Posterior cingulate gyrus (tissue), 11 donors: ENCODE measurements at regions not wholly inside any gene's neighbourhood (a gene's known extent, or its start where the extent isn't known, plus 50 kb on each side); places are given as distances from the start of the nearest gene placed in this dataset.
A peak's percentile ranks its signal among the peaks of the same experiment; 100 is the strongest.
"Not testable (repeated sequence)": the region's sequence is repeated elsewhere in the genome, so short reads cannot be mapped to it uniquely, and the experiment has no call there.

Experiments
- DNase-seq, 10 donors: peaks; one replicate each; pipeline versions ENCODE4 v3.0.0 to v3.0.0-alpha.2; 2020 to 2021; ENCODE audit warnings: mixed read lengths in 3 of 10
- intact Hi-C: fragments of 100-400 bp; cut with DNase I; formaldehyde crosslinking; loops from one replicate; pipeline ENCODE4 v1.15.1; 2023

DNA sequence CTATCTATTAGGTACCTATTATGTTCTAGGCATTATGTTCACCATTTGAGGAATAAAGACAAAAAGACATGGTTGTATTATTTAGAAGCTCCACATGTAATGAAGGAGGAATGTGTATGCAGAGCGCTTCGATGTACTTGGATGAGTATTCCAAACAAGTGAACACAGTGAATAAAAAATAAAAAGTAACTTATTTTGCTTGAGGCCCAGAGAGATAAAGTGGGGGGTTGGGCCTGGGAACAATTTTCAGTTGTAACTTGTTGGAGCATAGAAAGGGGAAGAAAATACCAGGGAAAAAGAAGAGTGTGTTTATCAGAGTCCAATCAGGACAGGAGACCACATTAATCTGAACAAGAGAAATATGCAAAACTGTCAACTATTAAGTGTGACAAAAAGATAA is 445.7 kb upstream of the BCHE start:
- intact Hi-C loops = no loop called here
- no peak for DNase-seq

DNA sequence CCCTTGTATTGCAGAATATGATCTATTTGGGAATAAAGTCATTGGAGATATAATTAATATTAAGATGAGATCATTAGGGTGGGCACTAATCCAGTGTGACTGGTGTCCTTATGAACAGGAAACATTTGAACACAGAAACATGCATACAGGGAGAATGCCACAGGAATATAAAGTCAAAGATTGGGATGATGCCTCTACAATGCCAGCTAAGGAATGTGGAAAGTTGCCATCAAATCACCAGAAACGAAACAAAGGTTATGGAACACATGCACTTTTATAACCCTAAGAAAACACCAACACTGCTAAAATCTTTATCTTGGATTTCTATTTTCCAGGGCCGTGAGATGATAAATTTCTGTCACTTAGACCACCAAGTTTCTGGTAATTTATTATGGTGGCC is 442.4 kb upstream of the BCHE start:
- no peak for DNase-seq
- intact Hi-C loops = no loop called here

DNA sequence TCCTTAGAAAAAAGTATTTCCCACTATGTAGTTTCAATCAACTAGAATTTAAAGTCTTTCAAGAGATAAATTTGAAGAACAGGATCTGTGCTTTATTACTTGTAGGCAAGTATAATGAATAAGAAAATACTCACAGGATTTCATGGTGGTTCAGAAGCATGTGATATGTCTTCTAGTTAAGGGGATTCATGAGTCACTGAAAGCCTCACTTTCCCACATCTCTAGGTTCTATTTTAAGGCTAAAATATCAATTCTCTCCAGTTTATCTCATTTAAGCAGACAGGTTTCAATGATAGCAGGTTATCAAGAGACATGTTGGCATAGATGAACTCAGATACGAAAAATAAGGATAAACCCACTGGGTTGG is 437.8 kb upstream of the BCHE start:
- DNase-seq = no peak
- intact Hi-C loops = no loop called here

DNA sequence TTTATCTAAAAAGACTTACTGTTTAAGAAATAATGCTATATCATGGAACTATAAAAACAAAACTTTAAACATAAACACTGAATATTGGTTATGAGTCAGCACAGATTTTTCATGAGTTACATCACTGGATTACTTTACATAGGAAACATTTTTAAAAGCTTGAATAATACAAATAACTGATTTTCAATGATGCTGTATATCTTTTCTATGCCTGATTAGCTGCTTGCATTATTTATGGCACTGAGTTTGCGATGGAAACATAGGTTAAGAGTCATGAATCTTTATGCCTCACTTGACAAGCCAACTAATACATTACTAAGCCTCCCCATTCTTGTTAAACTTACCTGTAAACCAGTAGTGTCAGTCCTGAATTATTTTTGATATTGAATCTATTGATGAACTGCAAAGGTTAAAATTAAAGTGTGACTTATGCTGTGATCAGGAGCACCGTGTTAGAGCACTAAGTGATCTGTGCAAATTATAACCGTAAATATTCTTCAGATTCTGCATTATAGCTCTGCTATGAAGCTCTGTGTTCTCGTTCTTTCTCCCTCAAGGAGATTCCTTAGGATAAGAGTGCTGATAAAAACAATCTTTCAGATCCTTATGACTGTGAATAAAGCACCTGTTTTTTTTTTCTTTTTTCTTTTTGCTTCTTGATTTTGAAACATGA is 437.3 kb upstream of the BCHE start:
- DNase-seq = no peak

DNA sequence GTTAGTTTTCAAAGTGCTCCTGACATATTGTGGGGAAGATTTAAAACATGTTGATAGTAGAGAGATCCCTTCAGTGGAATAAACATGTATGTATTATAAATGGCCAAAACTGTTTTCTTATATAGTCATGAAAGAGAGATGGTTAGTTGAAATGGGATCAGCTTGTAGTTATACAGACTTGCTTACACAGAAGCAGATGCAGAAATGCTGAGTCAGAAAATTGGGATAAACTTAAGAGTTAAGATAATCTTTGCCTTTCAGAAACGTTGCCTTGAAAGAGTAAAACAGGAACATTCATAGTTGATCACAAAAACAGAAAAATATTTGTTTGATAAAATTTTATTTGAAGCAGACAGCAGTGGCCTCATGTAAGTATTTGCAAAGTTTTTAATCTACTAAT is 433.2 kb upstream of the BCHE start:
- no peak for DNase-seq
- intact Hi-C loops = no loop called here

More for the DNA sequence above, 437.3 kb upstream of the BCHE start:
- intact Hi-C loops = no loop called here

DNA sequence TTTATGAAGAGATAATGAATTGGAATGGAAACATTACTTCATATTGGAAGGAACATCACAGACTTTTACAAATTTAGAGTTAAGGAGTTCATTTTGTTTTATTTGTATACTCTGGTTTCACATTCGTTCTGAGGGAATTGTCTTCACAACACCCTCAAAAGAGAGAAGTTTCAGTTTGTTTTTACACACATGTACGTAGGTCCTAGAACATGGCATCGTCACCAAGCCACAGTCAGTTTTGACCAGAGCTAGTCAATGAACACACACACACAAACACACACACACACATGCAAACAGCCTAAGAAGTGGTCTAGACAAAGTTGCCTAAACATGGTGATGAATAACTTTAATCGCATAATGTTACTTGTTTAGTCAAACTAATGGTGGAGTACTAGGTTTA is 427.9 kb upstream of the BCHE start:
- intact Hi-C loops = no loop called here
- no peak for DNase-seq

DNA sequence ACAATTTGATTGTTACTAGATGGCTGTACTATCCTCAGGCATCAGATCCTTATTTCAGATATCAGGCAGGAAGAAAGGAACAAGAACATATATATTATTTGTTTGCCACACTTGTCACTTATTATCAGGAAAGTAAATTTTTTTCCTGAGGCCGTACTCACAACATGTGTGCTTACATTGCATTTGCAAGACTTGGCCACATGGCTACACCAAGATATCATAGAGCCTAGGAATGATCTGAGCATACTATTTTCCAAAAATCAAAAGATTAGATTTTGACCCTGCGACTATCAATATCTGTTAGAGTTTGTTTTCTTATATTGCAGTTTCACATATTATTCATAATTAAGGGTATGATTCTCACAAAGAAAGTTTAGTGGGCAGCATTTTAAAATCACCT is 426.2 kb upstream of the BCHE start:
- intact Hi-C loops = loop anchor here (1.0 kb wide), 1 partner anchor 10 kb away; no protein-coding TSS in a partner anchor
- no peak for DNase-seq

DNA sequence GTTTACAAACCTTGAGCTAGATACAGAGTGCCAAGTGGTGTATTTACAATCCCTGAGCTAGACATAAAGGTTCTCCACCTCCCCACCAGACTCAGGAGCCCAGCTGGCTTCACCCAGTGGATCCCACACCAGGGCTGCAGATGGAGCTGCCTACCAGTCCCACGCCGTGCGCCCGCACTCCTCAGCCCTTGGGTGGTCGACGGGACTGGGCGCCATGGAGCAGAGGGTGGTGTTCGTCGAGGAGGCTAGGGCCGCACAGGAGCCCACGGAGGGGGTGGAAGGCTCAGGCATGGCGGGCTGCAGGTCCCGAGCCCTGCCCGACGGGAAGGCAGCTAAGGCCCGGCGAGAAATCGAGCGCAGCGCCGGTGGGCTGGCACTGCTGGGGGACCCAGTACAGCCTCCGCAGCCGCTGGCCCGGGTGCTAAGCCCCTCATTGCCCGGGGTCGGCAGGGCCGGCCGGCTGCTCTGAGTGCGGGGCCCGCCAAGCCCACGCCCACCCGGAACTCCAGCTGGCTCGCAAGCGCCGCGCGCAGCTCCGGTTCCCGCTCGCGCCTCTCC is 421.1 kb upstream of the BCHE start:
- DNase-seq = peak in 2 of 10 donors; percentile 74 to 82
- intact Hi-C loops = not testable (repeated sequence)

DNA sequence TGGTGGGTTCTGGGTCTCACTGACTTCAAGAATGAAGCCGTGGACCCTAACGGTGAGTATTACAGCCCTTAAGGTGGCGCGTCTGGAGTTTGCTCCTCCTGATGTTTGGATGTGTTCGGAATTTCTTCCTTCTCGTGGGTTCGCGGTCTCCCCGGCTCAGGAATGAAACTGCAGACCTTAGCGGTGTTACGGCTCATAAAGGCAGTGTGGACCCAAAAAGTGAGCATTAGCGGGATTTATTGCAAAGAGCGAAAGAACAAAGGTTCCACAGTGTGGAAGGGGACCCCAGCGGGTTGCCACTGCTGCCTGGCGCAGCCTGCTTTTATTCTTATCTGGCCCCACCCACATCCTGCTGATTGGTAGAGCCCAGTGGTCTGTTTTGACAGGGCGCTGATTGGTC is 420.5 kb upstream of the BCHE start:
- DNase-seq = peak in 2 of 10 donors; percentile 30 to 61
- intact Hi-C loops = no loop called here

DNA sequence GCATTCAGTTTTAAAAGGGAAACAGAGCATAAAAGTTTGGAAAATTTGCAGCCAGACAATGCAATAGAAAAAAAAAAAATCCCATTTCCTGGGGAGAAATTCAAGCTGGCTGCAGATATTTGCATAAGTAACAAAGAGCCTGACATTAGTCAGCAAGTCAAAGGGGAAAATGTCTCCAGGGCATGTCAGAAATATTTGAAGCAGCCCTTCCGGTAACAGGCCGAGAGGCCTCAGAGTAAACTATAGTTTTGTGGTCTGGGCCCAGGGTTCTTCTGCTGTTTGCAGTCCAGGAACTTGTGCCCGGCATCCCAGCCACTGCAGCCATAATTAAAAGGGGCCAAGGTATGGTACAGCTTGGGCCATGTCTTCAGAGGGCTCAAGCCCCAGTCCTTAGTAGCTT is 411.6 kb upstream of the BCHE start:
- intact Hi-C loops = no loop called here
- DNase-seq = no peak

DNA sequence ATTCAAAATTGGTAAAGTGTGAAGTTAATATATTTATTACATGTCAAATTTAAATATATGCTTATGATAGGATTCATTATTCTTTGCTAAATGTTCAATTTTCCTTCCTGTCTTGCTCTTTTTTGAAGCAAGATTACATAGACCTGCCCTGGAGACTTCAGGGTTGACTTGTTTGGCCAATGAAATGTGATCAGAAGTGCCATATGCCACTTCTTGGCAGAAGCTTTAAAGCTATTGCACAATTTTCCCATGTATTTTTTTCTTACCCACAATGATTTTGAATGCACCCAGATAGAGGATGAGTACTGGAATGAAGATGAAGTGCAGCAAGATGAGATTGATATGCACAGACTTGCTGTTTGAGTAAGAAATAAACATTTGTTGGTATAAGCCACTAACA is 406.3 kb upstream of the BCHE start:
- intact Hi-C loops = no loop called here

DNA sequence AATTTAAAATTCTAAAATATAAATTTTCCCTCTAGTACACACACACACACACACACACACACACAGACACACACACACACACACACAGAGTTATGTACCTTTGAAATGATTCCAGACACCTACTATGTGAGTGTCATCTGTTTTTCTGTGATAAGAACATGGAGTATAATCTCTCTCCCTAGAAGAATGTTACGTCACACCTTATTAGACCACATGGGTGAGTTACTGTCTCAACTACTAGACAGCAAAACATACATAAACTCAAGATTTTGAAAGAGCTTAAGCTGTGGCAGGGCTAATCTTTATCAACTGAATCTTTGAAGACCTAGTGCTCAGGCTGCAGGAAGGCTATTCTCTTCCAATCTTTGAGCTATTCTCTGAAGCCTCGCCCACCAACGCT is 385.9 kb upstream of the BCHE start:
- intact Hi-C loops = no loop called here
- peak in 1 of 10 donors; percentile 28 for DNase-seq

More for the DNA sequence above, 406.3 kb upstream of the BCHE start:
- DNase-seq = no peak

DNA sequence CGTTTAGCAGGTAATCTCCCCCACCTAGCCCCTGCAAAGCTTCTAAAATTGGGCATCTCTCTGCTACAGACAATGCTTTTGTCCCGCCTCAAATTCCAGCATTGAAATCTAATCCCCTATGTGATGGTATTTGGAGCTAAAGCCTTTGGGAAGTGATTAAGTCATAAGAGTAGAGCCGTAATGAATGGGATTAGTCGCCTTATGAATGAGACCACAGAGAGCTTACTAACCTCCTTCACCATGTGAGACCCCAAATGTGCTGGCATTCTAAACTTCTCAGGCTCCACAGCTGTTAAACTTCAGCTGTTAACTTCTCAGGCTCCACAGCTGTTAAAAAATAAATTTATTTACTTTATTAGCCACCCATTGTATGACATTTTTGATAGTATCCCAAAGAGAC is 374.2 kb upstream of the BCHE start:
- intact Hi-C loops = no loop called here
- DNase-seq = no peak

DNA sequence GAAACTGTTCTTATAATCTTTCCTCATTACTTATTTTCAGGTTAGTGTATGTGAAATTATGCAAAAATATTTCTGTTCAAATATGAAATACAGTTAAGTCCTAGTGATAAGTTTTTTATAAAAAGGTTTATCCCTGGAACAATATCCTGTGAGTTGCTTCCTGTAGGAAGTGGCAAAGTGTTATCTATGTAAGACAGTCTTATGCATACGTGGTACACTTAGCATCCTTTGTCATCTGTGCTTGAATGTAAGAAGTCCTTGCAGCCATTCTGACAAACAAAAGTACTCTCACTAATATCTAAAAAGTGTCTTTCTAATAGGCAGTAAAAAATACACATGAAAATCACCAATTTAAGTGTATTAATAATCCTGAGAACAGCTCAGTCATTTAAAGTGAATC is 372.5 kb upstream of the BCHE start:
- intact Hi-C loops = no loop called here
- no peak for DNase-seq

DNA sequence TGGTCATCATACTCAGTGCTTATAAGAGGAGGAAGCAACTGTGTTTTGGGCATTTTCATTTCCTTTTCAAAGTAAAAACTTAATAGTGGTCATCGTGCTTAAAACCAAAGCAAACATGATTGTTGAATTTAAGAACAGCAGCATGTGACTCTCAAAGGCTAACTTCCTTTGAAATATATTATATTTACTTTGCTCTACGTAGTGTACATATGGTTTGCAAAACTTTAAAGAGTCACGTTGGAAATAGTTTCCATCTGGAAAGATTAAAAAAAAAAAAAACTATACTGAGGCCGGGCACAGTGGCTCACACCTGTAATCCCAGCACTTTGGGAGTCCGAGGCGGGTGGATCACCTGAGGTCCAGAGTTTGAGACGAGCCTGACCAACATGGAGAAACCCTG is 367.9 kb upstream of the BCHE start:
- no peak for DNase-seq
- intact Hi-C loops = no loop called here

DNA sequence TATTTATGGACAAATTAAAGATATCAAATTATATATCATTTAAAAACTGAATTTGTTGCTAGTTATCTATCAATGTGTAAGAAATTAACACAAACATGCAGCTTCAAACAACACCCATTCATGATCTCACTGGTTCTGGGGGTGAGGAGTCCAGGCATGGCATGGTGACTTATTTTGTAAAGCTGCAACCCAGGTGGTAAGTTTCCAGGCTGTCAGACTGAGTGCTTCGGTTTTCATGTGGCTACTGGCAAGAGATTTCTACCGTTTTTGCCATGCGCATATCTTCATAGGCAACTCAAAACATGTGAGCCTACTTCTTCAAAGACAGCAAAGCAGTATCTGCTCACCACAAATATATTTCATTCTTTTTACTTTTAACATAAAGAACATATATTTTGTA is 364.3 kb upstream of the BCHE start:
- intact Hi-C loops = no loop called here
- DNase-seq = no peak

DNA sequence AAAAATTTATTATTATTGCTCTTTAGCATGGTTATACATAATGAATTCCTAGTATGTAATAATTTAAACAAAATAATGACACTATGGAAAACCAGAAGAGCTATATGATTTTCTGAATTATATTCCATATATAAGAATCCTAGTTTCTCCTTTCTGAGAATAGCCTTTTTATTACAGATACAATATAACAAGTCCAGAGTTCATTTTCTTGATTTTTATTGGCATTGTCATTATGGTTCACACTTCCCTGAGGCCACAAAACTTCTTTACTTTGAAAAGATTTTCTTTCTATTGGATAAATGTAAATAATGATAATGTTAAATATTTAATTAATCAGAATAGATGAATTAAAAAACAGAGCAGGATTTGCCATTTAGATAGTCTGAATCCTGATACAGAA is 362.3 kb upstream of the BCHE start:
- intact Hi-C loops = no loop called here

DNA sequence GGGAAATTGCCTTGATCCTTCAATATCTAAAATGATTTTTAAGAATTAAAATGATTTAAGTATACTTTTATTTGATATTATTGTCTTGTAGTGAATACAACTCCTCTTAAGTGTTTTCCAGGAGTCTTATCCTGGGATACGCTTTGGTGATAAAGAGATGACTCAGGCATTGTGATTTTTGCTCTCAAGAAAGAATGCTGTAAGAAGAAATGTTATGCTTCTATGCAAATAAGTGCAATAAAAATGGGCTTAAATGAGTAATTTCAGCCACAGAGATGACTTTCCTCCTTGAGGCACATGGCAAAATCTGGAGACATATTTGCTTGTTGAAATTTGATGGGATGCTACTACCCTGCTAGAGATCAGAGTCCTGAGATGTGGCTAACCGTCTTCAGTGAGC is 358.6 kb upstream of the BCHE start:
- intact Hi-C loops = no loop called here

More for the DNA sequence above, 362.3 kb upstream of the BCHE start:
- no peak for DNase-seq

DNA sequence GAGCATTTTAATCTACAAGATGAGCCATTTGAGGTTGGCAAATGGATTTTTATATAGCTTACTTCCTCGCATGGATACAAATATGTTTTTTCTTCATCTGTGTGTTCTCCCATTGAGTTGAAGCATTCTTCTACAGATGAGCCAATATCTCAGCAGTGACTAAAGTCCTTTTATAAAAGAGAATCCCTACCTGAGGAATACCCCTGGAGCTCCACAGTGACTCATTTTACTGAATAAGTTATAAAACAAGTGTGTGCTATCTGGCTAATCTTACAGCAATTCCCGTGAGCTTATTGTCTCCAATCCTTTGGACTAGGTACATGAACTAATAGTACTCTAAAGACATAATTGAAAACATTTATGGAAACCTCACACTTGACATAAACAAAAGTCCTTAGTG is 354.2 kb upstream of the BCHE start:
- intact Hi-C loops = no loop called here
- DNase-seq = no peak

More for the DNA sequence above, 358.6 kb upstream of the BCHE start:
- DNase-seq = no peak

DNA sequence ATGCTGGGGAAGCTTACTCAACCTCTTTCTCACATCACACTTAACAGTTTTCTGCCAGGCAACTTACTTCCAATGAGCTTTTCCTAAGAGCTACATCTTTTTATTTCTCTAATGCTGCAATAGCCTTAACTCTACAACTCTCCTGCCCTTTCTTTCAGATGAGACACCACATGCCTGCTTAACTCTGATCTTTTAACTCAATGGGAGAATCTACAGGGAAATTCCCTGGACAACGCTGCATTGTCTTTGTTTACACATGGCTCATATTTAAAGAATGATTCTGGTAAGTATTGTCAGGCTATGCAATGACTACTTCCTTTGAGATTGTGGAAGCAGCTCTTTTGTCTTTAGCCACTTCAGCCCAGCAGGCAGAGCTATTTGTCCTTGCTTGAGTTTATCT is 353.1 kb upstream of the BCHE start:
- DNase-seq = no peak
- intact Hi-C loops = no loop called here

DNA sequence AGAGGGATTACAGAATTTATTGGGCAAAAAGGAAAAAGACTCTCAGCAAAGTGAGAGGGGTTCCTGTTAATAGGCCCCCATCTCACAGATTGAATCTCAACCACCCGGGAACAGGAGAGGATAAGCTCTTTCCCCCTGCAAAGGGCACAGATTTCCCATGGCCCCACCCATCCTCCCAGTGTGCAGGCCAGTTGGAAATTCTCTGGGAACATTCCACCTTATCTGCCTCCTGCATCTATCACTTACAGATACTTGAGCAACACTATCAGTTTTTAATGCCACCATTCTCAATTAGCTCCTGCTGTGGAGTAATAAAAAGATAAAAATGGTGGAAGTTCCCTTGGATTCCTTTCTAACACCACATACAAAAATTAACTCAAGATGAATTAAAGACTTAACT is 350.0 kb upstream of the BCHE start:
- DNase-seq = no peak
- intact Hi-C loops = no loop called here

DNA sequence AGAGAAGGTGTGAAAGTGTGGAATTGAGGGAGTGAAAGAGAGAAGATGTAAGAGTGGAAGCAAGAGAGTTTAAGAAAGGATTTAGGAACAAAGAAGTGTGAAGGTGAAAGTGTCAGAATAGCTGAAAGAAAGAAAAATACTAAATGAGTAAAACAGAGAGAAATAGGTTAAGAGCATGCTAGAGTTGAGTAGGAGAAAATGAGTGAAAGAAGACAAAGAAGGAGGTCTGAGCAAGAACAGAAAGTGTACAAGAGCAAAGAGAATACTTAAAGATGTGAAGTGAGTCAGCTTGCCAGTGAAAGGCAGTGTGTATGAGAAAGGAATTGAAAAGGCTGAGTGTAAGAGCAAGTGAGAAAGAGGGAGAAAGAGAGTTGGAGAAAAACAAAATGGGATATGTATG is 348.8 kb upstream of the BCHE start:
- no peak for DNase-seq
- intact Hi-C loops = no loop called here

DNA sequence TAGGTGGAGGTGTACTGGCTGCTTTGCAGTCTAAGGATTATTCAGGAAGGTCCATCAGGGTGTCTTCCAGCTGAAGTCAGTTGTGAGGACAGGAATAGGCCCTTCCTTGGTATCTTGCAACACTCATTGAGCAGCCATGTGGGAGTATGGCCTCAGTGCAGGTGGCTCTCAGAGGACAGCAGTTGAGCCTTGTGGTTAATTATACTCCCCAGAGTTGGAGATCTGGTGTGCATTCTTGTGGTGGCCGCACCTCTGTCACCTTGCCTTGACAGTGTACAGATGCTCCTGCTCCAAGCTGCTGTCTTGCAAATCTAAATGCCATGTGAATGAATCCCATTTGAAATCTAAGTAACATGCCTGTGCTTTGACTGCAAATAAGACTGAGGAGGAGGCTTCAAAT is 339.9 kb upstream of the BCHE start:
- intact Hi-C loops = no loop called here
- peak in 1 of 10 donors; percentile 3 for DNase-seq
